Epithelial cell of esophagus (primary cell): ENCODE measurements at regions not wholly inside any gene's neighbourhood (a gene's known extent, or its start where the extent isn't known, plus 50 kb on each side); places are given as distances from the start of the nearest gene placed in this dataset.
"Not testable (repeated sequence)": the region's sequence is repeated elsewhere in the genome, so short reads cannot be mapped to it uniquely, and the experiment has no call there.

Experiments
- DNase-seq: peaks from one replicate; pipeline ENCODE4 v3.0.0; 2010; ENCODE audit warnings: low read depth
- H3K4me3 ChIP-seq: 2 replicates; pipeline ENCODE4 v1.5.1; 2011; ENCODE audit warnings: mild to moderate bottlenecking, low read length, control low read depth
- TF ChIP-seq, protein P1 (sequence below): IDR thresholded peaks from 2 replicates; pipeline ENCODE4 v1.5.1; 2011; ENCODE audit warnings: low read depth, mild to moderate bottlenecking, low read length, control low read depth, inconsistent platforms; ENCODE audit not compliant: insufficient read depth; ENCODE audit errors: missing control alignments

DNA sequence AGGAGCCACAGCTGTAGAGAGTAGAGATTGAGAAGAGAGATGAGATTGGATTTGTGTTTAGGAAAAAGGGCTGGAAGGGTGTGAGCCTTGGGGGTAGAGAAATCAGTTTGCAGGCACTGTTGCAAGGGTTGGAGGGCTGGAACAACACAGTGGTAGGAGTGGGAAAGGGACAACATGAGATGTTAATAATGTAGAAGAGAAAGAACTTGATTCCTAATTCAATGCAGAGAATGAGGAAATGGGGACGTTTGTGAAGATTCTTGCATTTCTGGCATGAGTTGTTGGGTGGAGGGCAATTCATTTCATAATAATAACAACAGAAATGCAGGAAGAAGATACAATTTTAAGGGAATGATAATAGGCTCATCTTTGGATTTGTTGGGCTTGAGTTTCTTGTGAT, 141.4 kb upstream of the TBX18 start:
- TF ChIP-seq, protein P1, sequence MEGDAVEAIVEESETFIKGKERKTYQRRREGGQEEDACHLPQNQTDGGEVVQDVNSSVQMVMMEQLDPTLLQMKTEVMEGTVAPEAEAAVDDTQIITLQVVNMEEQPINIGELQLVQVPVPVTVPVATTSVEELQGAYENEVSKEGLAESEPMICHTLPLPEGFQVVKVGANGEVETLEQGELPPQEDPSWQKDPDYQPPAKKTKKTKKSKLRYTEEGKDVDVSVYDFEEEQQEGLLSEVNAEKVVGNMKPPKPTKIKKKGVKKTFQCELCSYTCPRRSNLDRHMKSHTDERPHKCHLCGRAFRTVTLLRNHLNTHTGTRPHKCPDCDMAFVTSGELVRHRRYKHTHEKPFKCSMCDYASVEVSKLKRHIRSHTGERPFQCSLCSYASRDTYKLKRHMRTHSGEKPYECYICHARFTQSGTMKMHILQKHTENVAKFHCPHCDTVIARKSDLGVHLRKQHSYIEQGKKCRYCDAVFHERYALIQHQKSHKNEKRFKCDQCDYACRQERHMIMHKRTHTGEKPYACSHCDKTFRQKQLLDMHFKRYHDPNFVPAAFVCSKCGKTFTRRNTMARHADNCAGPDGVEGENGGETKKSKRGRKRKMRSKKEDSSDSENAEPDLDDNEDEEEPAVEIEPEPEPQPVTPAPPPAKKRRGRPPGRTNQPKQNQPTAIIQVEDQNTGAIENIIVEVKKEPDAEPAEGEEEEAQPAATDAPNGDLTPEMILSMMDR: no peak
- H3K4me3 ChIP-seq: no peak overlapping the region
- DNase-seq: no peak

DNA sequence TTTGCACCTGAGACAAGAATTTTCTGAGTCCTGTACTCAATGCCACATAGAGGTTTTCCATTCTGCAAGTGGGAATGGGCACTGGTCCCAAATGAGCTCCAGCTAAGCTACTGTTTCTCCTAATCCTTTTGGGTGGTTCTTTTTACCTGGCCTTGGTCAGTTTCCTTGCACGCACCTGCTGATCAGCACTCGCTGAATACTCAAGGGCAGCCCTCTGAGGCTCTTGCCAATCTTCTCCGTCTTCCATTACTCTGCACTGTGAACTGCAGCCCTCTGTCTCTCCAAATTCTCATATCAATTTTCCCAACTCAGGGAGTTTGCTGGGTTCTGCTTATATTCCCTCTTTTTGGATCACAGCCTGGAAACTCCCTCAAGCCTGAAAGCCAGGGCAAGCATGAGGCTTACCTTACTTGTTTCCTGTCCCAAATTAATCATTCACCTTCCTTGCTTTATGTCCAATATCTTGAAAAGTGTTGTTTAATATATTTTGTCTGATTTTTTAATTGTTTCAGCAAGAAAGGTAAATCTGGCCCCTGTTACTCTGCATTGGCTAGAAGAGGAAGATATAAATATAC, 138.0 kb upstream of the TBX18 start:
- no peak for DNase-seq
- no peak overlapping the region for H3K4me3 ChIP-seq
- TF ChIP-seq, protein P1: no peak

DNA sequence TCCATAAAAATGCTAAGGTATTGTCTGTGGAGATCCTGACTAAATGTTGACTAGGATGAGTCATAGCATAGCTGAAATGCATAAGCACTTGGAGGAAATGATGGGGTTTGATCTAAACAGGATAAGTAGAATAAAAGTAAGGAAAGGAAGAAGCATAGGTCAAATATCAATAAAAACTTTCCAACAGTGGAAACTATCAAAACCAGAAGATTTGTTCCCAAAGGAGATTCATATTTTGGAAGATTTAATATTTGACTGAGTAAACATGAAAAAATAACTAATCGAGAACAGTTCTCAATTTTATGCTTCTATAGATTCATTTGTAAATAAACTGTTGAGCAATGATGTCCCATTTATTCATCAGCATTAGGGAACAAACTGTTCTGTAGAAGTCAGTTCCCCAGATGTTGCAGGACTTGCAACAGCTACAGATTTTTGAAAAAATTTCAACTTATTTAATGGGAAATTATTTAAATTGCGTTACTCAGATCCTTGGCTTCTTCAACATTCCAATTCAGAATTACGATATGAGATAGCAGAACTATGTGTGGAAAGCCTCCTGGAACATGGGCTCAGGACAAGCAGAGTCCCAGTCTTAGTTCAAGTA, 133.7 kb upstream of the TBX18 start:
- peak; percentile 78 for DNase-seq
- TF ChIP-seq, protein P1: no peak

DNA sequence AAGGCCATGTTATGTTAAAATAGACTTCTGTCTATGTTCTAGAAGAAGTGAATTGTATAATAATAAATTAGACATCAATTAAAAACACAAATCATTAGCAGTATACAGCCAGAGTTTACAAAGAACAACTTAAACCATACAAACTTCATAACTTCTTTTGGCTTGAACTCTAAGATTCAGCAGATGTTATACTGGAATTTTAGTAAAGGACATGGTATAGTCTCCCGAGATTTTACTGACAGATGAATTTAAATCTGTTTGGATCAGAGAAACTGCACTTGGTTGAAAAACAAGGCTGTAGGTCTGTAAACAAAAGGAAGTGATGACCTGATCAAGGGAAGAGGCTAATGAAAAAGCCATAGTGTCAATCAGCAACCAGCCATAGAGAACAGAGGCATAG, 132.6 kb upstream of the TBX18 start:
- no peak overlapping the region for H3K4me3 ChIP-seq
- TF ChIP-seq, protein P1: no peak
- DNase-seq: no peak

More for the DNA sequence above, 133.7 kb upstream of the TBX18 start:
- no peak overlapping the region for H3K4me3 ChIP-seq

DNA sequence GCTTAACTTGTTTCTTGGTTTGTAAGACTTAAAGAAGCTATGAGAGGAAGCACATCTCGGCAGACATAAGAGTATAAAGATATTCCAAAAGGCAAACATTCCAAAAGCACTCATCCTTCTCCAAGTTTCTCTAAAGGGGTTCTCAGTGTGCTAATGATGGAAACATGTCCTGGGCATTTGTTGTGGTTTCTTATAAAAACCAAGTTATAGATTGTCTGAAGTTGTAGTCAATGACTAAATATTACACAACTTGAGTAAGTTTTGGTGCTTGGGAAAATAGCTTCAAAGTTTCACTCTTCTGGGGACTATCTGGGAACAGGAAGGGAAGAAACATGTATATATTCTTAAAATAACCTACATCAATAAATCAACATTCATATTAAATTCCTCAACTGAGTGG, 128.3 kb upstream of the TBX18 start:
- TF ChIP-seq, protein P1: no peak
- no peak overlapping the region for H3K4me3 ChIP-seq
- peak; percentile 14 for DNase-seq

DNA sequence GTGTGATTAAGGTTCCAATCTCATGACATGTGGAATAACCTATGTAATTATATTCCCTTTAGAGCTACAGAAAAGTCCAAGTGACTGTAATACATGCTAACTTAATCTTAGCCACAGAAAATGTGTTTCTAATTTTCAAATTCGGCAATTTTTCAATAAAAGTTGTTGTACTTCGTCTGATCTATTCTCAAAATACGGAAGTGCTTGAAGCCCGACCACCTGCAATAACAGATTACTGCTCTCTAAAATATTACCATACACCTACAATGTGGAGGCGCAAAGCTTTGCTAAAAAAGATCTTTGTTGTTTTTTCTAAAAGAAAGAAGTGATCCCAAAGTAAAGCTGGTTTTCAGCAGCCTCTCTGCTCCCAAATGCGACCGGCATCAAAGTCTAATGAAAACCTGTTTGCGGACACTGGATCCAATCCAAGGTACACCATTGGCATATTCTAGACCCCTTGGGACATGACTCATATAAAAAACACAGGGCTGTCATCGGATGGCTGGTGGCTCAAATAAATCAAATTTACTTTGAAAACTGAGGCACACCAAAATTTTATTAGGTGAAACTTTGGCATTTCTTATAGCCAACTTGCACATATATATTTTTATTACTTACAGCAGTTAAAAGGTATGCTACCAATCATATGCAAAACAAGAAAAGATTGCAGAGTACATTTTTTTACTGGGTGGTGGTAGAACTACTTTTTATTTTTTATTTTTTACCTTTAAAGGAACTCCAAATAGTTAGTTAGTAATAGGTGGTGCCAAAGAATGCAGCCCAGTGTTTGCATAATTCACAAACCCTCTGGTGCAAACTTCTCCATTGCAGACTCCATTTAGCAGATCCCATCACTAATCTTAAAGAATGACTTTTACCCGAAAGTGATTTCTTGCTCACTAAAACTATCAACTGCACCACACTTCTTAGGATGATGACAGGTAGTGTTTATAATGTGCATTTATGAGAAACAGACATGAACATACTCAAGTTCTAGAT, 118.7 kb upstream of the TBX18 start:
- TF ChIP-seq, protein P1: no peak
- no peak overlapping the region for H3K4me3 ChIP-seq
- no peak for DNase-seq

DNA sequence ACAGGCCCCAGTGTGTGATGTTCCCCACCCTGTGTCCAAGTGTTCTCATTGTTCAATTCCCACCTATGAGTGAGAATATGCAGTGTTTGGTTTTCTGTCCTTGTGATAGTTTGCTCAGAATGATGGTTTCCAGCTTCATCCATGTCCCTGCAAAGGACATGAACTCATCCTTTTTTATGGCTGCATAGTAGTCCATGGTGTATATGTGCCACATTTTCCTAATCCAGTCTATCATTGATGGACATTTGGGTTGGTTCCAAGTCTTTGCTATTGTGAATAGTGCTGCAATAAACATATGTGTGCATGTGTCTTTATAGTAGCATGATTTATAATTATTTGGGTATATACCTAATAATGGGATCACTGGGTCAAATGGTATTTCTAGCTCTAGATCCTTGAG, 115.0 kb upstream of the TBX18 start:
- not testable (repeated sequence) for DNase-seq, H3K4me3 ChIP-seq
